ENCODE measurements at regions not wholly inside any gene's neighbourhood (a gene's known extent, or its start where the extent isn't known, plus 50 kb on each side); places are given as distances from the start of the nearest gene placed in this dataset.

GRCh38 chr1:219806642-219807041, 121.7 kb downstream of the SLC30A10 start:
- Histone ChIP-seq H3K4me3 (ENCODE audit: low read depth, low read length) (no peak overlapping the region), H3K36me3 (no peaks in the 10 kb centered on the region), H3K27me3 (ENCODE audit: insufficient read depth, low read depth, severe bottlenecking) (no peaks in the 10 kb centered on the region), H3K9me3 (ENCODE audit: severe bottlenecking) (no peaks in the 10 kb centered on the region), H3K27ac (no peak overlapping the region)
- no peak for DNase-seq
- no peak for TF ChIP-seq CTCF (IDR thresholded peaks at IDR 0.05; ENCODE audit: low read depth, low read length)

GRCh38 chr1:219806020-219806419, 122.3 kb downstream of the SLC30A10 start:
- no peaks in the 10 kb centered on the region for H3K27me3 ChIP-seq (ENCODE audit: insufficient read depth, low read depth, severe bottlenecking)
- H3K4me3 ChIP-seq (ENCODE audit: low read depth, low read length): no peak overlapping the region
- H3K27ac ChIP-seq: no peak overlapping the region
- TF ChIP-seq CTCF (IDR thresholded peaks at IDR 0.05; ENCODE audit: low read depth, low read length): no peak
- no peaks in the 10 kb centered on the region for H3K36me3 ChIP-seq
- DNase-seq: no peak
- H3K9me3 ChIP-seq (ENCODE audit: severe bottlenecking): no peaks in the 10 kb centered on the region

- Histone ChIP-seq H3K27ac (no peak overlapping the region), H3K9me3 (ENCODE audit: severe bottlenecking) (no peaks in the 10 kb centered on the region), H3K36me3 (no peaks in the 10 kb centered on the region), H3K4me3 (ENCODE audit: low read depth, low read length) (no peak overlapping the region), H3K27me3 (ENCODE audit: insufficient read depth, low read depth, severe bottlenecking) (no peaks in the 10 kb centered on the region)
- no peak for DNase-seq
- TF ChIP-seq CTCF (IDR thresholded peaks at IDR 0.05; ENCODE audit: low read depth, low read length): no peak
Observed at GRCh38 chr1:219805191-219805590, 123.2 kb downstream of the SLC30A10 start.

- Histone ChIP-seq H3K27ac (no peak overlapping the region), H3K36me3 (no peaks in the 10 kb centered on the region), H3K27me3 (ENCODE audit: insufficient read depth, low read depth, severe bottlenecking) (no peaks in the 10 kb centered on the region), H3K4me3 (ENCODE audit: low read depth, low read length) (no peak overlapping the region), H3K9me3 (ENCODE audit: severe bottlenecking) (no peaks in the 10 kb centered on the region)
- TF ChIP-seq CTCF (IDR thresholded peaks at IDR 0.05; ENCODE audit: low read depth, low read length): no peak
- no peak for DNase-seq
Observed at GRCh38 chr1:219801156-219801820, 127.1 kb downstream of the SLC30A10 start.

- no peak overlapping the region for H3K4me3 ChIP-seq (ENCODE audit: low read depth, low read length)
- H3K27me3 ChIP-seq (ENCODE audit: insufficient read depth, low read depth, severe bottlenecking): no peaks in the 10 kb centered on the region
- DNase-seq: no peak
- H3K9me3 ChIP-seq (ENCODE audit: severe bottlenecking): no peaks in the 10 kb centered on the region
- no peak overlapping the region for H3K27ac ChIP-seq
- no peak for TF ChIP-seq CTCF (IDR thresholded peaks at IDR 0.05; ENCODE audit: low read depth, low read length)
- no peaks in the 10 kb centered on the region for H3K36me3 ChIP-seq
Observed at GRCh38 chr1:219798283-219799030, 129.9 kb downstream of the SLC30A10 start.

All from WERI-Rb-1 (cell line).